Mesenchymal stem cell (in vitro differentiated cells and primary cell): ENCODE measurements at regions not wholly inside any gene's neighbourhood (a gene's known extent, or its start where the extent isn't known, plus 50 kb on each side); places are given as distances from the start of the nearest gene placed in this dataset.

Experiments used
- DNase-seq: peaks from one replicate; pipeline ENCODE4 v3.0.0-alpha.2; 2013
- H2AFZ ChIP-seq: one replicate; pipeline ENCODE4 v1.6.1; 2013; ENCODE audit warnings: low read depth, mild to moderate bottlenecking, control low read depth, inconsistent platforms, low read length, moderate library complexity
- H2AK5ac ChIP-seq: 2 replicates; pipeline ENCODE4 v1.6.1; 2013; ENCODE audit warnings: low read length, moderate library complexity, mild to moderate bottlenecking, inconsistent platforms; ENCODE audit not compliant: severe bottlenecking
- H2BK120ac ChIP-seq: one replicate; pipeline ENCODE4 v1.6.1; 2013; ENCODE audit warnings: low read depth, mild to moderate bottlenecking, inconsistent platforms, low read length, moderate library complexity
- H2BK12ac ChIP-seq, 2 experiments: one replicate each; pipeline ENCODE4 v1.6.1; 2013; ENCODE audit warnings: inconsistent platforms in 2 of 2, low read length in 2 of 2, mild to moderate bottlenecking in 2 of 2, moderate library complexity in 2 of 2, control low read depth in 1 of 2
- H2BK15ac ChIP-seq: one replicate; pipeline ENCODE4 v1.6.1; 2013; ENCODE audit warnings: mild to moderate bottlenecking, low read depth, inconsistent platforms; ENCODE audit not compliant: poor library complexity, severe bottlenecking
- H2BK5ac ChIP-seq: 2 replicates; pipeline ENCODE4 v1.6.1; 2013; ENCODE audit warnings: low read depth, mild to moderate bottlenecking, low read length, control low read depth, inconsistent platforms; ENCODE audit not compliant: poor library complexity, severe bottlenecking
- H3K14ac ChIP-seq, 2 experiments: one replicate each; pipeline ENCODE4 v1.6.1; 2013; ENCODE audit warnings: inconsistent platforms in 2 of 2, low read length in 2 of 2, control low read depth in 1 of 2, mild to moderate bottlenecking in 1 of 2, moderate library complexity in 1 of 2
- H3K18ac ChIP-seq, 2 experiments: one replicate each; pipeline ENCODE4 v1.6.1; 2013; ENCODE audit warnings: inconsistent platforms in 2 of 2, low read length in 2 of 2, control low read depth in 1 of 2, low read depth in 1 of 2, mild to moderate bottlenecking in 1 of 2
- H3K23ac ChIP-seq, 2 experiments: one replicate each; pipeline ENCODE4 v1.6.1; 2013; ENCODE audit warnings: inconsistent platforms in 2 of 2, low read length in 2 of 2, mild to moderate bottlenecking in 2 of 2, moderate library complexity in 2 of 2, control low read depth in 1 of 2
- H3K27ac ChIP-seq: 2 replicates; pipeline ENCODE4 v1.5.1; 2013; ENCODE audit warnings: mild to moderate bottlenecking, moderate library complexity, low read length, control low read depth, inconsistent platforms; ENCODE audit not compliant: poor library complexity, severe bottlenecking
- H3K27me3 ChIP-seq, 2 experiments: 2 replicates each; pipeline versions ENCODE4 v1.6.1 to v1.7.0; 2013; ENCODE audit warnings: low read length in 2 of 2, mild to moderate bottlenecking in 2 of 2, moderate library complexity in 2 of 2, control low read depth in 1 of 2, inconsistent platforms in 1 of 2; ENCODE audit not compliant: control insufficient read depth in 1 of 2, insufficient read depth in 1 of 2
- H3K36me3 ChIP-seq, 2 experiments: 2 replicates each; pipeline versions ENCODE4 v1.6.1 to v1.7.0; 2013; ENCODE audit warnings: low read length in 2 of 2, control low read depth in 1 of 2, inconsistent platforms in 1 of 2, low read depth in 1 of 2, mild to moderate bottlenecking in 1 of 2; ENCODE audit not compliant: insufficient read depth in 2 of 2, control insufficient read depth in 1 of 2
- H3K4ac ChIP-seq, 2 experiments: one replicate each; pipeline ENCODE4 v1.6.1; 2013; ENCODE audit warnings: inconsistent platforms in 2 of 2, low read length in 2 of 2, mild to moderate bottlenecking in 2 of 2, moderate library complexity in 2 of 2, control low read depth in 1 of 2, low read depth in 1 of 2
- H3K4me1 ChIP-seq: 2 replicates; pipeline ENCODE4 v1.6.1; 2013; ENCODE audit warnings: low read depth, low read length, control low read depth; ENCODE audit not compliant: control insufficient read depth, insufficient read depth
- H3K4me2 ChIP-seq: 2 replicates; pipeline ENCODE4 v1.6.1; 2013; ENCODE audit warnings: low read length, mild to moderate bottlenecking, inconsistent platforms; ENCODE audit not compliant: poor library complexity, severe bottlenecking
- H3K4me3 ChIP-seq, 2 experiments: 2 replicates each; pipeline versions ENCODE4 v1.5.1 to v1.7.0; 2013; ENCODE audit warnings: low read length in 2 of 2, mild to moderate bottlenecking in 2 of 2, control low read depth in 1 of 2, low read depth in 1 of 2; ENCODE audit not compliant: insufficient read depth in 1 of 2
- H3K79me1 ChIP-seq: replicated peaks from 2 replicates; pipeline ENCODE4 v1.6.1; 2013; ENCODE audit warnings: mild to moderate bottlenecking, control low read depth, low read length, inconsistent platforms; ENCODE audit not compliant: poor library complexity, severe bottlenecking
- H3K9ac ChIP-seq: 2 replicates; pipeline ENCODE4 v1.7.0; 2013; ENCODE audit warnings: mild to moderate bottlenecking, low read length, moderate library complexity
- H3K9me3 ChIP-seq: 2 replicates; pipeline ENCODE4 v1.7.0; 2013; ENCODE audit warnings: mild to moderate bottlenecking, low read length; ENCODE audit not compliant: control insufficient read depth
- H4K8ac ChIP-seq: one replicate; pipeline ENCODE4 v1.6.1; 2013; ENCODE audit warnings: inconsistent platforms, mild to moderate bottlenecking, low read length, moderate library complexity
- H4K91ac ChIP-seq: one replicate; pipeline ENCODE4 v1.6.1; 2013; ENCODE audit warnings: mild to moderate bottlenecking, low read length, inconsistent platforms
- WGBS: methylation state at CpG from one replicate; pipeline ENCODE4 v1.1.7; 2013; ENCODE audit warnings: mixed read lengths; 5-methylcytosine and 5-hydroxymethylcytosine counted together

DNA sequence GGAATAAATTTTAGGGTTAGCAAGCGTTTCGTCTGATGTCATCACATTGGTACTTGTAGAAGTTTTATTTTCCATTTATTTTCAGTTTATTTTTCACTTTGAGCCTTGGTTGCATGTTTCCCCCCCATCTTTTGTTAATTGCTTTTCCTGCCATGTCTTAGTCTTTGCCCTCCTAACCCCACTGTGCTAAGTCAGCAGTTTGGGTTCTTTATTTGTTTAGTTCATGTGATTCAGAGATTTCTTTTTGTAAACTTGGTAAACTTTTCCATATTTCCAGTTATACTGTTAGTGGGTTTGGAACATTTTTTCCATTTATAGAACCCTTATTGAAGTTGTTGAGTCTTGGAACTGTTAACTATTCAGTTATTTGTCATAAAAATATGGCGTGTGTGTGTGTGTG lies 252.9 kb upstream of the ANKH start:
- Histone ChIP-seq H3K4ac (no peak overlapping the region), H3K4me3 (no peak overlapping the region), H3K23ac (no peak overlapping the region), H3K36me3 (no peaks in the 10 kb centered on the region), H4K91ac (no peak overlapping the region), H3K9ac (no peak overlapping the region), H3K4me1 (no peaks in the 10 kb centered on the region), H3K14ac (no peak overlapping the region), H2BK15ac (no peak overlapping the region), H3K9me3 (peaks cover 3% of the 10 kb centered on the region), H3K18ac (no peak overlapping the region), H2BK12ac (no peak overlapping the region), H3K79me1 (no peaks in the 10 kb centered on the region), H2BK5ac (no peak overlapping the region), H2BK120ac (no peak overlapping the region), H4K8ac (no peak overlapping the region), H2AK5ac (no peak overlapping the region), H2AFZ (no peak overlapping the region), H3K4me2 (no peak overlapping the region), H3K27ac (no peak overlapping the region), H3K27me3 (no peaks in the 10 kb centered on the region)
- DNase-seq = no peak
- WGBS = 79% methylated on average over 1 of the region's 3 CpGs

DNA sequence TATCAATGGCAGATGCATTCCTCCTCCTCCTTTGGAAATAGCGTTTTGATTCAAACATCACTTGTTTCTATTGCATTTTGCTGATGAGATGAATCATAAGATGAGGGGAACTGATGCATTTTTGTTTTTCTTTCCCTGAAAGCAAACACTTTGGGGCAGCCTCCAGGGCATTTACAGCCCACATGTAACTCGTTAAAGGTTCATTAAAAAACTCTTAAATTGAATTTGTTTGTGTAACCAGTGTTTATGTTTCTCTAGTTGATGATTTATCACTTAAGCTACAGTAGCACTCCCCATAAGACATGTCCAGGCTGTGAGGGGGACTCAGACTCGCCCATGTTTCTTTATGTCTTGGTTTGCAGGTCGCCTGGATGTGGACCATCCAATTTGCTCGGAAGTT lies 246.1 kb upstream of the ANKH start:
- Histone ChIP-seq H3K14ac (no peak overlapping the region), H3K4ac (no peak overlapping the region), H3K9me3 (no peaks in the 10 kb centered on the region), H3K4me1 (peaks cover 3% of the 10 kb centered on the region), H3K27me3 (peaks cover 3 to 4% of the 10 kb centered on the region in 2 experiments), H3K23ac (no peak overlapping the region), H4K8ac (no peak overlapping the region), H3K79me1 (no peaks in the 10 kb centered on the region), H2AFZ (no peak overlapping the region), H2BK5ac (no peak overlapping the region), H3K4me2 (no peak overlapping the region), H2AK5ac (no peak overlapping the region), H4K91ac (no peak overlapping the region), H2BK12ac (no peak overlapping the region), H3K27ac (no peak overlapping the region), H3K9ac (no peak overlapping the region), H3K18ac (no peak overlapping the region), H2BK120ac (no peak overlapping the region), H3K36me3 (no peaks in the 10 kb centered on the region), H3K4me3 (no peak overlapping the region), H2BK15ac (no peak overlapping the region)
- DNase-seq = no peak
- WGBS = 51% methylated on average over 3 of the region's 5 CpGs

DNA sequence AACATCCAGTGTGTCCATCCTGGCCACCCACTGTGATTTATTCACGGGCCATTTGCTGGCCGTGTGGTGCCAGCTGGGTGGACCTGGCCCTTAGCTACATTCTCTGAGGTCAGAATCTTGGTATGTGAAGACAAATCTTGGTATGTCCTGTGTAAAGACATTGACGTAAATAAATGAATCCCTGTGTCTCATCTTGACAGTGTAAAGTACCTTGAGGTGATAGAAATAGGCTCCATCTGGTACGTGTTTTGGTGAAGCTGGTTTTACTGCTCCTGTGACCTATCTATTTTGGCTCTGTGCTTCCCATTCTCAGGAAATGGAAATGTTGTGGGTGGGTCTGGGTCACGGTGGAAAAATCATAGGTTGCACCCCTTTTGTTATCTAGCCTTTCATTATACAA lies 245.4 kb upstream of the ANKH start:
- no peak overlapping the region for H2BK12ac ChIP-seq
- no peak overlapping the region for H3K14ac ChIP-seq
- H3K4me2 ChIP-seq = no peak overlapping the region
- no peak overlapping the region for H4K8ac ChIP-seq
- no peak overlapping the region for H3K4me3 ChIP-seq
- peaks cover 3% of the 10 kb centered on the region for H3K4me1 ChIP-seq
- H4K91ac ChIP-seq = no peak overlapping the region
- H3K27me3 ChIP-seq = peaks cover 3 to 4% of the 10 kb centered on the region in 2 experiments
- no peak overlapping the region for H2BK5ac ChIP-seq
- no peak overlapping the region for H2BK15ac ChIP-seq
- H3K36me3 ChIP-seq = no peaks in the 10 kb centered on the region
- peak overlapping the region in 1 of 2 experiments; percentile 21 for H3K18ac ChIP-seq
- H3K23ac ChIP-seq = no peak overlapping the region
- peak; percentile 59 for DNase-seq
- no peak overlapping the region for H2AK5ac ChIP-seq
- no peak overlapping the region for H2AFZ ChIP-seq
- H3K4ac ChIP-seq = no peak overlapping the region
- H2BK120ac ChIP-seq = no peak overlapping the region
- H3K27ac ChIP-seq = no peak overlapping the region
- no peaks in the 10 kb centered on the region for H3K9me3 ChIP-seq
- no peak overlapping the region for H3K9ac ChIP-seq
- no peaks in the 10 kb centered on the region for H3K79me1 ChIP-seq
- WGBS = 45% methylated on average over 4 of the region's 5 CpGs

DNA sequence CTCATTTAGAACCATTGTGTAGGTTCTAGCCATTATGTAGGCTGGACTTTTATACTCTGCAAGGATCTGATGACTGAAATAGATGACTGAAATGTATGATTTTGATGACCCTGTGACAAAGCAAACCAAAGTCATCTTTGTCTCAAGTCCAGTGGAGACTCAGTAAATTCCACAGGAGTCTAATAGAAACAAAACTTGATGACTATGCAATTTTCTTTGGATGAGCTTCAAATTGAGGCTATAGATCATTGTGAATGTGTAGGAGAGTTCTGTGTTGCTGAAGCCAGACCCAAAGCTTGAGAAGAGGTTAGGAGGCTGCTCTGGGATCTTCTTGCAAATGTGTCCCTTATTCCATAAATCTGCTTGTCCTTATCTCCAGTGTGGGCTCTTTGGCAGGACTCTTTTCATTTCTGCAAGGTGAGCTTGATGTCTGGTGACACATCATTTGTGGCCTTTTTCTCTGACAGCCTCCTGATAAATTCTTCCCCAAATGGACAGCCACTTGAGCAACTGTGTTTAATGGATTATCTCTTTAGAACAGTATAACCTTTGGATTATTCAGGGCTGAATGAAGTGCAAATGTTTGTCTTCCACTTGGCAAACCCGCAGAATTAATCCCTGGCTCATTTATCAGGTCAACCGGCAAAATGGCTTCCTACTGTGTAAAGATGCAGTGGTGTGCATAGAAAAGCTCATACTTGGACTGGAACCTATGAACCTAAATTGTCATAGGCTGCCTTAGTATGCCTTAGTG lies 235.1 kb upstream of the ANKH start:
- H3K14ac ChIP-seq = no peak overlapping the region
- H3K23ac ChIP-seq = no peak overlapping the region
- H2BK5ac ChIP-seq = no peak overlapping the region
- no peak overlapping the region for H4K91ac ChIP-seq
- no peaks in the 10 kb centered on the region for H3K36me3 ChIP-seq
- no peak overlapping the region for H3K4me3 ChIP-seq
- H2AFZ ChIP-seq = no peak overlapping the region
- H3K9ac ChIP-seq = no peak overlapping the region
- H2BK120ac ChIP-seq = no peak overlapping the region
- no peak overlapping the region for H3K18ac ChIP-seq
- H2AK5ac ChIP-seq = no peak overlapping the region
- no peak overlapping the region for H3K4me2 ChIP-seq
- H3K27me3 ChIP-seq = peaks cover 0 to 8% of the 10 kb centered on the region in 2 experiments
- no peak overlapping the region for H3K4ac ChIP-seq
- no peak overlapping the region for H3K27ac ChIP-seq
- H2BK15ac ChIP-seq = no peak overlapping the region
- H3K79me1 ChIP-seq = no peaks in the 10 kb centered on the region
- no peak for DNase-seq
- H3K9me3 ChIP-seq = no peaks in the 10 kb centered on the region
- H3K4me1 ChIP-seq = no peaks in the 10 kb centered on the region
- H4K8ac ChIP-seq = no peak overlapping the region
- WGBS = 92% methylated on average over 2 of the region's 2 CpGs
- no peak overlapping the region for H2BK12ac ChIP-seq
